C4-2B (cell line): ENCODE measurements at regions not wholly inside any gene's neighbourhood (a gene's known extent, or its start where the extent isn't known, plus 50 kb on each side); places are given as distances from the start of the nearest gene placed in this dataset.

Experiments
- ZFX ChIP-seq: fragments of 450-650 bp; IDR thresholded peaks from 2 replicates; pipeline ENCODE4 v1.6.1; 2017
- TF ChIP-seq, protein P1 (sequence below): fragments of 450-650 bp; conservative IDR thresholded peaks from 2 replicates; pipeline ENCODE4 v1.5.1; 2017; ENCODE audit warnings: mild to moderate bottlenecking

DNA sequence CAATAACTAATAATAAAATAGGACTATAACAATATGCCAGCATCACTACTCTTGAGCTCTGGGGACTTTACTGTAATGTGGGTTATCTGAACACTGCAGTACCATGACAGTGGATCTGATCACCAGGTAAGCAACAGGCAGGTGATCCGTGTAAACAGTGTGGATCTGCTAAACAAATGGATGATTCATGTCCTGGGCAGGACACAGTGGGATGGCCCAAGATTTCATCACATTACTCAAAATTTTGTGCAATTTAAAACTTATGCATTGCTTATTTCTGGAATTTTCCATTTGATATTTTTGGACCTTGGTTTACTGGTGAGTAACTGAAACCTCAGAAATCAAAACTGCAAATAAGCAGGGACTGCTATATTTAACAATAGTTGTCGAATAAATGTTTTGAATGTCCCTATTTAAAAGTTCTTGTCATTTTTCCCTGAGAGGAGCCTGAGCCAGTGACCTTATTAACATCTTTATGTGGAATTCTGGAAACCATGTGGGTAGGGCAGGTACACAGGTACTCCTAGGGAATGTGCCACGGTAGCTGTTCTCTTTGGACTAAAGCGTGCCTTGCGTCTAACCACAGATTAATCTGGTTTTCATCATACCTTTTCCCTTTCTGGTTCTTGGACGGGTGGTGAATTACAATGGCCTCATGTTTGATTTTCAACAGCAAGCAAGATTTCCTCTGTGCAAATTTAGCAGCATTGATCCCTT, 214.5 kb upstream of the SASH1 start:
- TF ChIP-seq, protein P1, sequence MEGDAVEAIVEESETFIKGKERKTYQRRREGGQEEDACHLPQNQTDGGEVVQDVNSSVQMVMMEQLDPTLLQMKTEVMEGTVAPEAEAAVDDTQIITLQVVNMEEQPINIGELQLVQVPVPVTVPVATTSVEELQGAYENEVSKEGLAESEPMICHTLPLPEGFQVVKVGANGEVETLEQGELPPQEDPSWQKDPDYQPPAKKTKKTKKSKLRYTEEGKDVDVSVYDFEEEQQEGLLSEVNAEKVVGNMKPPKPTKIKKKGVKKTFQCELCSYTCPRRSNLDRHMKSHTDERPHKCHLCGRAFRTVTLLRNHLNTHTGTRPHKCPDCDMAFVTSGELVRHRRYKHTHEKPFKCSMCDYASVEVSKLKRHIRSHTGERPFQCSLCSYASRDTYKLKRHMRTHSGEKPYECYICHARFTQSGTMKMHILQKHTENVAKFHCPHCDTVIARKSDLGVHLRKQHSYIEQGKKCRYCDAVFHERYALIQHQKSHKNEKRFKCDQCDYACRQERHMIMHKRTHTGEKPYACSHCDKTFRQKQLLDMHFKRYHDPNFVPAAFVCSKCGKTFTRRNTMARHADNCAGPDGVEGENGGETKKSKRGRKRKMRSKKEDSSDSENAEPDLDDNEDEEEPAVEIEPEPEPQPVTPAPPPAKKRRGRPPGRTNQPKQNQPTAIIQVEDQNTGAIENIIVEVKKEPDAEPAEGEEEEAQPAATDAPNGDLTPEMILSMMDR, result no peak
- no peak for TF ChIP-seq ZFX
